Stimulated activated naive CD8-positive, alpha-beta T cell treated with anti-CD3 and anti-CD28 coated beads, Interleukin-15, Interleukin-2, amounts not matched to agents 100 U/mL and 50 U/mL, for 24 hours (primary cell): ENCODE measurements at regions not wholly inside any gene's neighbourhood (a gene's known extent, or its start where the extent isn't known, plus 50 kb on each side); places are given as distances from the start of the nearest gene placed in this dataset.

ENCODE experiments used
- ATAC-seq: fragments of 150-1000 bp; cut with Tn5 transposase; one replicate; pipeline ENCODE4 v1.10.0; 2021
- DNase-seq: peaks from one replicate; pipeline ENCODE4 v3.0.0; 2021

DNA sequence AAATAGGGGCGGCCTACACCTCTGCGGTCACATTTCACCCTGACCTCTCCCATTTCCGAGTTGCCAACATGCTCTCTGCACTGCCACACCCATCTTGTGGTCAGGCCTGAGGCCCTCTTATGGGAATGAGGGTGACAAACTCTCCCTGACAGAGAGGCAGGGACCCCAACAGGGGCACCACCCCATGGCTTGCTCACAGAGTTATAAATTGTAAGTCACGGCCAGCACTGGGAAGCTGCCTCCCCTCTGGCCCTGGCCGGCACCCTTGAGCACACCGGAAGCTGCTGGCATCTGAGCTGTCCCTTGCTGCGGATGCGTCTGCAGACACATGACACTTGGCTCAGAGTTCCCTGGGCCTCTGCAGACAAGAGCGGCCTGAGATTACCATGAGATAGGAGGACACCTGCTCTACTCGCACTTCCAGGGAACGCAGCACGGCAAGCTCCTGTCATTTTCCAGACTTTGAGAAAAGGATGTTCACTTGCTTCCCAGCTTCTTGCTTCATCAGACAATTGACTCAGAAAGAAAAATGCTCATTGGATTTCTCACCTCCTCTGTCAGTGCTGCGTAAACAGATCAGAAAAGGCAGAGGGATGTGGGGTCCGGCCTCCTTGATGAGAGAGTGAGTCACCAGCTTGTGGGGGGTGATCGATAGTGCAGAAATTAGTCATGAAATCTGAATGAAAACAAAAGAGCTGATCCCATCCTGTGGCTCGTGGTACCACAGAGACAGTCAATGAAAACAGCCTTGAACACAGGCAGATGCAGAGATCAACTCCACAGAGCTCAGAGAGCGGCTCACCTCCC lies 269.8 kb downstream of the SYK start:
- DNase-seq = peak; percentile 73
- peak; percentile 98 for ATAC-seq

DNA sequence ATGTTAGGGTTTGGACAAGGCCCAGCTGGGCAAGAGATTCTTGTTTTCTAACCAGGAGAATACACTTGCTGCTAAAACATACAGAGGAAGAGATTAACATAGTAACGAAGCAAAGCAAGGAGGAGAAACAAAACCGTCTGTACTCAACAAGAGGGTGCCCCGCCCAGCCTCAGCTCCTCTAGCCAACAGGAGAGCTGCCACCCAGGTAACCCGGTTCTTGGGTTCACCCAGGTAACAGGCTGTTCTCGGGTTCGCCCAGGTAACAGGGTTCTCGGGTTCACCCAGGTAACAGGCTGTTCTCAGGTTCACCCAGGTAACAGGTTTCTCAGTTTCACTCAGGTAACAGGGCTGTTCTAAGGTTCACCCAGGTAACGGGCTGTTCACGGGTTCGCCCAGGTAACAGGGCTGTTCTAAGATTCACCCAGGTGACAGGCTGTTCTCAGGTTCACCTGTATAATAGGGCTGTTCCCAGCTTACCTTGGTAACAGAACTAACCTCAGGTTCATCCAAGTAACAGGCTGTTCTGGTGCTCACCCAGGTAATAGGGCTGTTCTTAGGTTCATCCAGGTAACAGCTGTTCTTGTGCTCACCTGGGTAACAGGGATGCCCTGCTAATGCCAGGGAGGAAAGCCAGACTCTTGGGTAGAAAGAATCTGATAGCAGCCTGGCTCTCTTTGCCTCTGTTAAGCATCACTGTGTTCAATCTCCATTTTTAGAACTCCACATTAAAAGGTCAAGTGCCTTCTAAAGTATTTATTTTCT lies 271.6 kb downstream of the SYK start:
- ATAC-seq = no peak
- no peak for DNase-seq

- DNase-seq (no peak), ATAC-seq (no peak)
Measured at GRCh38 chr9:91073811-91074771, 272.5 kb downstream of the SYK start.

- no peak for DNase-seq
- no peak for ATAC-seq
Measured at GRCh38 chr9:91074866-91075265, 273.2 kb downstream of the SYK start.

GRCh38 chr9:91075279-91075678 lies 273.7 kb downstream of the SYK start:
- no peak for DNase-seq
- ATAC-seq = no peak

GRCh38 chr9:91077624-91078368 lies 276.2 kb downstream of the SYK start:
- no peak for ATAC-seq

DNA sequence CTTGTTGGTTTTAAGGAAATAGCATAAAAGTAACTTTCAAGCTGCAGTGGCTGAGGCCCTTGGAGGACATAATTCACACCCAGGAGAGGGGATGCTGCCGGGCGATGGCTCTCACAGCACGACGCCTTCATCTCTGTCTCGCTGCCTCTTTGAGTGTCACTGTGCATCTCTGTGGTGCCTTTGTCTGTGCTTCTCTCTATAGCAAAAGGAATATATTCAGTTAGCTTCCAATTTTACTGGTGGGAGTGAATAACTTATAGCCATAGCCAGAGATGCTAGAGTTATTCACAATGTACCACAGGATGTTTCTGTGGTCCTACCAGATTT lies 276.7 kb downstream of the SYK start:
- ATAC-seq (no peak), DNase-seq (no peak)

More at GRCh38 chr9:91077624-91078368, 276.2 kb downstream of the SYK start:
- no peak for DNase-seq

GRCh38 chr9:91082731-91083130 lies 279.0 kb downstream of the AUH start:
- DNase-seq = no peak
- no peak for ATAC-seq

- DNase-seq = no peak
- ATAC-seq = no peak
Measured at GRCh38 chr9:91084896-91085516, 276.7 kb downstream of the AUH start.

- DNase-seq (no peak), ATAC-seq (peak; percentile 20)
Measured at GRCh38 chr9:91085517-91086291, 276.0 kb downstream of the AUH start.

DNA sequence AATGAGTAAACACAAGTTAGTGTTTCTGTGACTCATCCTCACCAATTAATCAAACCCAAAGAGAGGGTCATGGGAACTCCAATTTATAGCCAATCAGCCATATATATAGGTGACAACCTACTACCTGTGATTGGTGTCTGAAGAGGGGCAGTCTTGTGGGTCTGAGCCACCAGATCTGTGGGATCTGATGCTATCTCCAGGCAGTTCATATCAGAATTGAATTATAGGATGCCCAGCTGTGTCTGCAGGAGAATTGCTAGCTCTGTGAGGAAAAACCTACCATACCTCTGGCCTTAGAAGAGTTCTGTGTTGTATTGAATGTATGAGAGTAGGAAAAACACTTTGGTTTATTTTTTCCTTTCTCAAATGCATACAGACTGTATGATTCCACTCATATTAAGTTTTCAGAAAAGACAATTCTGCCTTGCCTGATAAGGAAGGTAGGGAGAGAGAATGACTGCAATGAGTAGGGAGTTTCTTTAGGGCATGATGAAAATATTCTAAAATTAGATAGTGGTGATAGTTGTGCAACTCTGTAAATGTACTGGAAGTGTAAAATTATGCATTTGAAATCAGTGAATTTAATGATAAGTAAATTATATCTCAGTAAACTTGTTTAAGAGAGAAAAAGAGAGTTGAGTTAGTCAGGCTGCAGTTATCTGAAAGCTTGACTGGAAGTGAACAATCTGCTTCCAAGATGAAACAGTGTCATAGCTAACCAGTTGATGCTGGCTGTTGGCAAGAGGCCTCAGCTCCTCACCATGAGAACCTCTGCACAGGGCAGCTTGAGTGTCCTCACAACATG lies 274.9 kb downstream of the AUH start:
- no peak for ATAC-seq
- no peak for DNase-seq

GRCh38 chr9:91087462-91087759 lies 274.3 kb downstream of the AUH start:
- ATAC-seq = no peak
- DNase-seq = no peak

DNA sequence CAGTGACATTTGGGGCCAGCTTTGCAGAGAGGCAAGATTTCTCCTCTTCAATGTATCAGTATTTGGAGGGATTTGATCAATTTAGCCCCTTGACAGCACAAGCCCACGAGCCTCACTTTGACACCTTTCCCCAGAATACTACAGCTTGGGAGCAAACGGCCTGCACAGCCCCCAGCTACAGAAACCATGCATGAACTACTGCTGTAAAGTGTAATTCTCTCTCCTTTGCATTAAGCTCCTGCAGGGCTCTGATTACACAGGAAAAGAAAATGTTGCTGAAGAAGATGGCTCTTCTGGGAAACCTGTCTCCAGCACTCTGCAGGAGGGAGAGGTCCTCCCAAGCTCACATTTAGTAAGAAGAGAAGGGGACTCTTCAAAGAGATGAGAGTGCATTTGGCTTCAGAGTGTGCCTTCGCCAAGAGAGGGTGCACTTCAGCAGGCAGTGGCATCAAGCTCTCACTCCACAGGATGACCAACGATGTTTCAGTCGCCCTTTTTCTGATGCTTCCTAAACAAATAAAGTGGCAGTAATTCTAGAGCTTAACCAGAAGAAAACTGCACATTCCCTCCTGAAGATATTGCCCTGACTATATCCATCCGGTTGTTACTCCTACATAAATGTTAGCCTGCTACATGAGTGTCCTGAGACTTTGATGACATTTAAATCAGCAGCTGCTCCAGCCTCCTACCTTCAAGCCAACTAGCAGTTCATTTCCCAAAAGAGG lies 272.2 kb downstream of the AUH start:
- DNase-seq (no peak), ATAC-seq (no peak)

DNA sequence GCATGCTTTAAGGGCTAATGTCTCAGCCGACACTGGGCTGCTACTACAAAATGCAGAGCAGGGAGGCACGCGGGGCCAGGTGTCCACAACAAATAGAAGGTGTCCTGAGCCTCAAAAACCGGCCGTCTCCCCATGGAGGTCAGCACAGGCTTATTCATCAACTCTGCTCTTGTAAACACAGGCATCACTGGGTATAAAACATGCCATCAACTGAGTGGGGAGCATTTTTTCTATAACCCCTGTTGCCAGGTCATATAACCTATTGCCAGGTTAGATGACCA lies 271.6 kb downstream of the AUH start:
- DNase-seq = no peak

GRCh38 chr9:91092214-91092613 lies 269.5 kb downstream of the AUH start:
- no peak for ATAC-seq
- no peak for DNase-seq

More for the DNA sequence above, 271.6 kb downstream of the AUH start:
- no peak for ATAC-seq

DNA sequence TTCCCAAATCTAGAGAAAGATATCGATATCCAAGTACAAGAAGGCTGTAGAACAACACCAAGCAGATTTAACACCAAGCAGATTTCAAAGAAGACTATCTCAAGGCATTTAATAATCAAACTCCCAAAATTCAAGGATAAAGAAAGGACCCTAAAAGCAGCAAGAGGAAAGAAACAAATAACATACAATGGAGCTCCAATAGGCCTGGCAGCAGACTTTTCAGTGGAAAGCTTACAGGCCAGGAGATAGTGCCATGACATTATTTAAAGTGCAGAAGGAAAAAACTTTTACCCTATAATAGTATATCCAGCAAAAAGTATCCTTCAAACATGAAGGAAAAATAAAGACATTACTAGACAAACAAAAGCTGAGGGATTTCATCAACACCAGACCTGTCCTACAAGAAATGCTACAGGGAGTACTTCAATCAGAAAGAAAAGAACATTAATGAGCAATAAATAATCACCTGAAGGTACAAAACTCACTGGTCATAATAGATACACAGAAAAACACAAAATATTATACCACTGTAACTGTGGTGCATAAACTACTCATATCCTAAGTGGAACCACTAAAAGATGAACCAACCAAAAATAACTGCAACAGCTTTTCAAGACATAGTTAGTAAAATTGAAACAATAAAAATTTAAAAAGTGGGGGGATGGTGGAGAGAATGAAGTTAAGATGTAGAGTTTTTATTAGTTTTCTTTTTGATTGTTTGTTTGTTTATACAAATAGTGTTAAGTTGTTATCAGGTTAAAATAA lies 267.2 kb downstream of the AUH start:
- no peak for ATAC-seq
- no peak for DNase-seq

- DNase-seq (no peak), ATAC-seq (no peak)
Measured at GRCh38 chr9:91098203-91098850, 263.4 kb downstream of the AUH start.

DNA sequence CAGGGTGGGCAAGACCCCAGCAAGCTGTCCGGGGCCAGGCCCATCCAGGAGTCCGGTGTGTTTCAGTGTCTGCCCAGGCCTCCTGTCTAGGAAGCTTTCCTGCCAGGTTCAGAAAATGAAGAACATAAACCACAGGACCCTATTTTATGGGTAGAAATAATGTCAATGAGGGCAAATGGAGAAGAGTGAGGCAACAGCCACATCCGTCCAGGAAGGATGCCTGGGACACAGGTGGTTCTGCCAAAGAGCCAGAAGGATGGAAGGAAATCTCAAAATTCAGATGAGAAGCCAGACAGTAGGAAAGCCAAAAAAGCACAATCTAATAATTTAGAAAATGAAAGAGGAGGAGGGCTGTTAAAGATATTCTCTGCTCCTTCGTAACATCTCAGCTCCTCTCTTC lies 262.3 kb downstream of the AUH start:
- ATAC-seq (no peak), DNase-seq (no peak)
